ENCODE measurements at regions not wholly inside any gene's neighbourhood (a gene's known extent, or its start where the extent isn't known, plus 50 kb on each side); places are given as distances from the start of the nearest gene placed in this dataset.
A peak's percentile ranks its signal among the peaks of the same experiment; 100 is the strongest.
"Not testable (repeated sequence)": the region's sequence is repeated elsewhere in the genome, so short reads cannot be mapped to it uniquely, and the experiment has no call there.

- peak; percentile 30 for DNase-seq
These were observed 992.2 kb downstream of the DIPK2A start for GRCh38 chr3:144963810-144964209.

- DNase-seq = no peak
These were observed 994.9 kb downstream of the DIPK2A start for GRCh38 chr3:144966560-144966959.

GRCh38 chr3:144968750-144969350, 997.2 kb downstream of the DIPK2A start:
- no peak for DNase-seq

- not testable (repeated sequence) for DNase-seq
These were observed 1012.9 kb downstream of the DIPK2A start for GRCh38 chr3:144984481-144984880.

GRCh38 chr3:144989807-144990206, 1018.2 kb downstream of the DIPK2A start:
- DNase-seq = peak; percentile 21

GRCh38 chr3:144995856-144996255, 1024.2 kb downstream of the DIPK2A start:
- no peak for DNase-seq

GRCh38 chr3:145005427-145005826, 1033.8 kb downstream of the DIPK2A start:
- no peak for DNase-seq

GRCh38 chr3:145006271-145006670, 1034.6 kb downstream of the DIPK2A start:
- no peak for DNase-seq

- DNase-seq = no peak
These were observed 1042.3 kb downstream of the DIPK2A start for GRCh38 chr3:145013931-145014330.

GRCh38 chr3:145015253-145015652, 1043.6 kb downstream of the DIPK2A start:
- DNase-seq = peak; percentile 63

GRCh38 chr3:145017959-145018358, 1046.3 kb downstream of the DIPK2A start:
- peak; percentile 16 for DNase-seq

- DNase-seq = no peak
These were observed 1050.8 kb downstream of the DIPK2A start for GRCh38 chr3:145022447-145022846.

GRCh38 chr3:145024700-145025099, 1053.1 kb downstream of the DIPK2A start:
- DNase-seq = no peak

GRCh38 chr3:145027186-145027585, 1055.6 kb downstream of the DIPK2A start:
- not testable (repeated sequence) for DNase-seq

- DNase-seq = no peak
These were observed 1061.2 kb downstream of the DIPK2A start for GRCh38 chr3:145032791-145033190.

- no peak for DNase-seq
These were observed 1064.1 kb downstream of the DIPK2A start for GRCh38 chr3:145035682-145036081.

GRCh38 chr3:145054055-145054454, 1082.4 kb downstream of the DIPK2A start:
- DNase-seq = not testable (repeated sequence)

GRCh38 chr3:145055375-145056076, 1083.9 kb downstream of the DIPK2A start:
- no peak for DNase-seq

GRCh38 chr3:145058483-145058882, 1086.9 kb downstream of the DIPK2A start:
- DNase-seq = no peak

- DNase-seq = no peak
These were observed 1092.0 kb downstream of the DIPK2A start for GRCh38 chr3:145063616-145064015.

- DNase-seq = no peak
These were observed 1090.2 kb downstream of the PLOD2 start for GRCh38 chr3:145070795-145071194.

- peak; percentile 6 for DNase-seq
These were observed 1081.5 kb downstream of the PLOD2 start for GRCh38 chr3:145079436-145079835.

GRCh38 chr3:145087038-145087437, 1073.9 kb downstream of the PLOD2 start:
- DNase-seq = no peak

GRCh38 chr3:145088917-145089316, 1072.1 kb downstream of the PLOD2 start:
- no peak for DNase-seq

GRCh38 chr3:145089337-145089736, 1071.6 kb downstream of the PLOD2 start:
- no peak for DNase-seq

All from fibroblast of skin of right quadriceps (primary cell).